ENCODE measurements at regions not wholly inside any gene's neighbourhood (a gene's known extent, or its start where the extent isn't known, plus 50 kb on each side); places are given as distances from the start of the nearest gene placed in this dataset.

DNA sequence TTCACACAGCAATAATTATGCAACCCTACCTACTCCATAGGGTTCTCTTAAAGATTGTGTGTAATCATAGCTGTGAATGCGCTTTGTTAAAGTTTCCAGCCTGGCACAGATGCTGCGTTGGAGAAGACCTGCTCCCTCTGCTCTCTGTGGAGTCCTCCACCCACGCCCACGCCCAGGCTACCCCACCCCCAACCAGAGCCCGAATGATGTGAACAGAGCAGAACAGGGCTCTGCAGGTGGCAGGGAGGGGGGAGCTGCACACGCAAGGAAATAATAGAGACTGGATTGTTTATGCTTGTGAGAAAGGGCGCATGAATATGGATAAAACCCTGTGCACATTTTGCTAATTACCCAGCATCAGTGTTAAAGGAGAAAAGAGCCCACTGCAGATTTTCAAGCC lies 447.5 kb downstream of the BCL11A start:
- no peak for DNase-seq (ENCODE audit: low read depth in 2 of 2, low spot score in 1 of 2)

DNA sequence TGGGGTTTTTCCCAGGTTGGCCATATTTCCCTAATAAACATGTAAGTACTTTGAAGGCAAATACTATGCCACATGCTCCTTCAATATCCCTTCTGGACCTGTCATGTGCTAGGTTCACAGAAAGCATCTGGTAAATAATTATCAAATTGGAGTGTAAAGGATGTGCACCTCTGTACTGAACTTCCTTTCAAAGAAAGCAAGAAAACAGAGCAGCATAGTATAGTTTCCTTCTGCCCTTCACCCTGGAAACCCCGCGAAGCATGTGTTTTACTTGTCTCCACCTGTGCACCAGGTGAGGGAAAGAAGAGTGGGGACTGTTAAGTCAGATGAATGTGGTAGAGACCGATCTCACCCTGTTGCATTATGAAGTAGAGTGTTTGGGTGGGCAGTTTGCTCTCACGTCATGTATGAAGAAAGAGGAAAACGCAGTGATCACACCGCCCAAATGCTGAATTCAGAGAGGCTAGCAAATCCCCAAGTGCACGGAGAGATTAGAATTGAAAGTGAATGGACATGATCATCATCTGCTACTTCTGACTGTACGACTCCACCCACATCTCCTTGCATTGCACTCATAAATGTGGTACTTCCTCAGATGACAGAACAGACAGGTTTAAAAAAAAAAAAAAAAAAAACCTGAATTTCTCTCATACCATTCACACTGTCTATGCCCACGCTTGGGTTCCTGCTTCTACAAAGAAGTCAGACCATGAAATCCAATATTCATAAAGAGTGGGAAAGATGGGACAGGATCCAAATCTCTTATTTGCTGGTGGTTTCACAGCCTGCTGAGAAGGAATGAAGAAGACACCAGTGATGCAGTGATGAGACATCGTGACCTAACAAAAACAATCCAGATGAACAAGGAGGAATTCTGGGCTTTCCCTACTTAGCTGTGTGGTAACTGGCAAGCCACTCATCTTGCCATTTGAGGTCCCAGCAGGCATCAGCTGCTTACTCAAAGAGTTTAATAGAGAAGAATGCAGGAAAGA lies 448.6 kb downstream of the BCL11A start:
- no peak for DNase-seq (ENCODE audit: low read depth in 2 of 2, low spot score in 1 of 2)

DNA sequence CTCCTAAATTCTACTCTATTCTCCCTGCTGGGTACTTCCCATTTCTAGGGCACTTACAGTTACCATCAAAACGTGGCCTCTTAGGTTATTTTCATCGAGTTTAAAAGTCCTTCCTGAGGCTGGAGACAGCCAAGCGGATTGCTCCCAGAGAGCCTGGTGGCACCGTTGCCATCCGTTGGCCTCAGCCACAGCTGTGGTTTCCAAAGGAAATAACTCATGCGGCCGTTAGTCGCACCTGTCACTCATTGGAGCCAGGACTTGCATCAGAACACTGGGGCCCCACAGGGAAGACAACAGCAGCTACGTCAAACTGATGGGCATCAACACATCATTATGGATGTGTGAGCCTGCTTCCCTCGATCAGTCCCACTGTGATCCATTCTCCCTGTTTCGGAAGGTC lies 453.4 kb downstream of the BCL11A start:
- DNase-seq (ENCODE audit: low read depth in 2 of 2, low spot score in 1 of 2), result no peak

DNA sequence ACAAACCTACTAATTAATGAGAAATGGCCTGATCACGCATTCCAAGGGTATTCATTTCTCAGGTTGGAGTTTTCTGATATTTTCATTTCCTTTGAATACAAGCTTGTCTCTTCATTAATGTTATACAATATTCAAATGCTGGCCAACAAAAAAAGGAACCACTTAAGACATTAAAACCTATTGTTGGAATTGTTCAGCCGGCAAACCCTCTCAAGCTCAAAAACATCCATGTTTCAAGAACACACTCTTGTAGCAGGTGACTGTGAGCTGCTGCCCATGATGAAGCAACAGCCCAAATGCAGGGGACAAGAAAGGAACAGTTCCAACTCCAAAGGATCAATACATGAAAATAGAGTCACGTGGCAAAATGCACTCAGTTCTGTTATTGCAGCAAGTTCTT lies 454.5 kb downstream of the BCL11A start:
- no peak for DNase-seq (ENCODE audit: low read depth in 2 of 2, low spot score in 1 of 2)

DNA sequence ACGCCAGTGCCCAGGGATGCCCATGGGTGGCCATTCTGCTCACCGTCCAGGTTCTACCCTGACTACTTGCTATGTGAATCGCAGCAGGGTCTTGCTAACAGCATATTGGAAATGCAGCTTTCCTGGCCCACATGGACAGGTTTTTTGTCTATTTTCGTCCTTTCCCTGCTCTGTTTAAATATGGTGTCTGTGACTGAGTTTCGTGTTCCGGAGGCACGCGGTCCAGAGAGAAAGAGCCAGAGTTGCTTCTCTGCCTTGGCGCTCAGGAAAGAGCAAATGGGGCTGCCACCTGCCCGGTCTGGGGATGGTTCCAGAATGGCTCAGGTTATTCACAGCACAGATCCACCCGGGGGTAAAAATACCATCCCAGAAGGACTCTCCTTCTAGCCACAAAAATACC lies 456.2 kb downstream of the BCL11A start:
- DNase-seq (ENCODE audit: low read depth in 2 of 2, low spot score in 1 of 2), result no peak

DNA sequence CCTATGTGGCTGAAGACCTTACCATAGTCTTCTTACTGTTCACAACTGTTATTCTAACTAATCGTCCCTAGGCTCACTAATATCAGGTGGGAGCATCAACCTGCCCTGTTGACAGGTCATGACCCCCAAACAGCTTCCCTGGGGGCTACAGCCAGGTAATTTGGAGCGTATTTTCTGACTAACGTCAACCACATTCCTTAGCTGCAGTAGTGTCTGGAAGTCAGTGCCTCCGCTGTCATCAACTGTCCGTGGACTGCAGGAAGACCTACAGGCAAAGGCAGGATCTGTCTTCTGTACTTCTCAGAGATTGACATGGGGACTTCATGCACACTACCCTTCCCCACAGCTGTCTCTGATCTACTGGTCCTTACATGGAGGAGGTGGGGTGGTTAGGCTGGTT lies 456.9 kb downstream of the BCL11A start:
- DNase-seq (ENCODE audit: low read depth in 2 of 2, low spot score in 1 of 2), result no peak

DNA sequence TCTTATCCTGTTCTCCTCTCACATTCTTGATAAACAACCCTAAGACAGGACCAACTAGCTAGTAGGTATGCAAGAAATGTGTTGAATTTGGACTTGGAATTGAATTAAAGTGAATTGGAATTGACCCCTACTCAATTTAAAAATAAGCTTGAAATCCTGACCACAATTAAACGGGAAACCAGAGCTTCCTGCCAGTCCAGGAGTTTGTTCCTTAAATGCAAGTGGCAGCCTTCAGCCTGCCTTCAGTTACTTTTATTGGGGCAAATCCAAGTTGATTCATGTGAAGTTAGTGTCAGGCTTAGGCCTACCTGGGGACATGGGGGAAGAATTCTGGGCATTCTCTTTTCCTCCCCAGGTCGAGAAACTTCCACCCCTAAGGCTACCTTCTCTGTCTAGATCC lies 457.6 kb downstream of the BCL11A start:
- no peak for DNase-seq (ENCODE audit: low read depth in 2 of 2, low spot score in 1 of 2)

DNA sequence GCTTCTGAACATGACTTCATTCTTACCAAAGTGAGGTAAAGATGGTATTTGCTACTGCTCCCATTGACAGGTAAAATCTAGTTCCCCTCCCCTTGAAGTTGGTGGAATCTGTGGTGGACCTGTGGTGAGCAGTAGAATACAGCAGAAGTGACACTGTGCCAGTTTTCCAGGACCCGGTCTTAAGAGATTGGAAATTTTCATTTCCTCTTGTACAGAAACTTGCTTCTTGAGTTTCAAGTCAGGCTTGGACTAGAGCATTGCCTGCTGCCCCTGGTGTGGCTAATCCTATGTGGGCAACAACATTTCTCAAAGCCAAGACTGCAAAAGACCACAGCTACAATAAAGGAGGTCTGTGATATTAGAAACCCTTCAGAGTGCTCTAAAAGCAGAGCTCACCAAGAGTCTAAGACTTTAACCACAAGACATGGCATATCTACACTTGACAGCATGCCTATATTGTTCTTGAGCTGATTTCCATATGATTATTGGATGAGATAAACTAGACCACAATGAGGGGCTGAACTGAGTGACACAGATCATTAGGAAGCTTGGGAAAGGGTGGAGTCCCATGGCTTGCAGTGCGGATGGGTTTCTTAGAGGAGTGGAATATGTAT lies 458.1 kb downstream of the BCL11A start:
- DNase-seq (ENCODE audit: low read depth in 2 of 2, low spot score in 1 of 2), result no peak

DNA sequence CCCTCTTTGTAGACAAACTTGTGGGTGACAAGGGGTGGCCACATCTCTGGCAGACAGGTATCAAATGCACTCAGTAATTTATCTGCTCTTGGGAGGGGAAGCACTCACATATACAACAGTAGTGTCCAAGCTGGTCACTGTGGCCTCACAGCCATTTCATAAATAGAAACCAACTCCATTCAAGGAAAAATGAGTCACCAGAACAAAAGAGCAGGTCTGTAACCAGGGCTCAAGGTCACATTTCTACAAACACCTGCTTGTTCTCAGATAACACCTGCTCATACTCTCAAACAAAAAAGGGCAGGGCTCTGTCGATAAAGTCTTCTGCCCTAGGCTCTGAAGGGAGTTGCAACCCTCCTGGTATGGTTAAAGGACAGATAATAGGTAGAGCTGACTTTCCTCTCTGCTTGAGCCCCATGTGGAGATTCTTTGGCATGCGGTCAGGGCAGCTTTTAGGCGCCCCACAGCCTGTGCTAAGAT lies 459.0 kb downstream of the BCL11A start:
- no peak for DNase-seq (ENCODE audit: low read depth in 2 of 2, low spot score in 1 of 2)

DNA sequence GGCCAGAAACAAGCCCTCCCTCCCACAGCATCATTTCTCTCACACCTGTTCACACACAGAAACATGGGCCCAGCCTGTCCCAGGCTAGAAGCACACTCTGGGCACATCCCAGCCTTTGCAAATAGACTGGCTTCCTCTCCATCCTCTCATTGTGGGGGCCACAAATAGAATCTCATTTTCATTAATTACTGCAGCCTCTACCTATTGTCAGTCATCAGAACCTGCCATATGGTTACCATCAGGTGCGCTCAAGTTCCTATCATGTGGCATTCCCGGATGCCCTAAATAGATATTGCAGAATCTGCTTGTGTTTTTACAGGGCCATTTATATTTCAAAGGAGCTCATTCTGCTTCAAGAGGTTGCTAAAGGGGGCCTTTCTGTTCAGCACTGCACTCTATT lies 460.7 kb downstream of the BCL11A start:
- DNase-seq (ENCODE audit: low read depth in 2 of 2, low spot score in 1 of 2), result no peak

DNA sequence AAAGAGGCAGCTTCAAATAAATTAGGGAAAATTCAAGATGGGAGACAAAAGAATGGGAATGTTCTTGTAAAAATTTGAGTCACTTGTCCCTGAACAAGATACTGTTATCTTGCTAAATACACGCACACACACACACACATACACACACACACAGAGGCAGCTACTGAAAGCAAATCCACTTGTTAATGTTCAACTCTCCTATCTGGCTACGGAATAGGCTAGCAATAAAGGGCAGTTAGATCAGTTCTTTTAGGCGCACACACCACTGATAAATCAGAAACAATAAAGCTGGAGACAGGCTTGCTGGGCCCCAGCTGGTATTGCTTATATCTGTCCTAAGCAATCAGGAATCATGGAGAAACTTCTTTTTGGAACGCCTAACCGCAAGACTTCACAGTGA lies 461.6 kb downstream of the BCL11A start:
- DNase-seq (ENCODE audit: low read depth in 2 of 2, low spot score in 1 of 2), result no peak

DNA sequence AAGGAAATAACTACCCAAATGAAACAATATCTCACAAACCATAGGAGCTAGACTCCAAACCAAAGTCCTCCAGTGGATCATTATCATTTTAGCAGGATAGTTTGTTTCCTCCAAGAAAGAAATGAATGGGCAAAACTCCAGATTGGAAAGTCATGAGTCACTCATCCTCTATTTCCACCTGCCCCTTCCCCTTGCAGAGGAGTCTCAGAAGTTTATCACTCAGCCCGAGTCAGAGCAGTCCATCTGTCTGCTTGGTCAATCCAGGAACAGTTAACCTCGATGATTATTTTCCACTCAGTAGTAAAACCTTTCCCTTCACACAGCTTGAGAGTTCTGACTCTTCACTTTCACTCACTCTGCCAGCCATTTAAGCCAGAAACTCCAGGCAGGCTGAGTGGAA lies 462.2 kb downstream of the BCL11A start:
- no peak for DNase-seq (ENCODE audit: low read depth in 2 of 2, low spot score in 1 of 2)

DNA sequence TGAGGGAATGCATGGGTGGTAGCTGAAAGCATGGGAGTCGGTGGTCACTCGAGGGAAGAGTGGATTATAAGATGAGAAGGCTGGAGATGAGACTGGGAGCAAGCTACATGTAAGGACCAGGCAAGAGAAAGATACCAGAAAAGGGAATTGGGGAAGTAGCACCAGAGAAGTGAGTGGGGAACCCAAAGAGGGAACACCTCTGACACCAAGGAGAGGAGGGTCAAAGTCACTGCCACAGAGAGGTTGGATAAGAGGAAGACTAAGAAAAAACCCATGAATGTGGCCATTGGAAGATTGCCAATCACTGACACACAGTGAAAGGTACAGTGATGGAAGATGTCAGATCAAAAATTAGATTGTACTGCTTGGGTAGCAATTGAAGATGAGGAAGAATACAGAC lies 473.9 kb downstream of the BCL11A start:
- no peak for DNase-seq (ENCODE audit: low read depth in 2 of 2, low spot score in 1 of 2)

DNA sequence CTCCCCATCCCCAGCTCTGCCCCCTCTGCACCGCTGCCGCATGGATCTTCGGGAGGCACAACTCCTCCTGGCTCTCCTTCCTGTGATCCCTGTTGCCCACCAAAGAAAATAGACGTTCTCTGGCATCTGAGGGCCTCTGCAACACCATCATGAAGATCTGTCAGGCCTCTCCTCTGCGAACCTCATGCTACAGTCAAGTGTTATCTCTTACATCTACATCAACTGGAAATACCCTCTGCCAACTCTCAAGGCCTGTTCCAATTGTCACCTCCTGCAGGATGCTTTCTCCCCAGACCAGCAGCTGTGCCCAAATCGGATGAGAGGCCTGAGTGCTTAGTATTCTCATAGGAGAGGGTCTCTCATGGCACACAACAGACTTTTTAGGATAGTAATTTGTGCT lies 478.4 kb downstream of the BCL11A start:
- no peak for DNase-seq (ENCODE audit: low read depth in 2 of 2, low spot score in 1 of 2)

DNA sequence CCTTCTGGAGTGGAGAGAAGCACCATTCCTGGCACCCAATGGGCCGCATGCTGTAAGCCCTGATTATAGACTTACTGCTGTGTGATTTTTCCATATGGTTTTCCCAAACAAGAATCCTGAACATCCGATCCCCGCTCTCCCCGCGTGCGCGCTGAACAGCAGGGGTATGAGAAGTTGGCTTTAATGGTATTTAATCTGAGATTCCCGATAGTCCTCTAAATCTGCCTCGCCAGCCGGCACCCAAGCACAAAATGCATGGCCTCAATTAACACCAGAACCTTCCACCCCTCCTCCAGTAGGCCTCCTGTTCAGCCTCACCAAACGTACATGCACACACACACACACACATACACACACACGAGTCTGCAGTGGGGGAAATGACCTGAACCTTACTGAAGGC lies 480.3 kb downstream of the BCL11A start:
- no peak for DNase-seq (ENCODE audit: low read depth in 2 of 2, low spot score in 1 of 2)

DNA sequence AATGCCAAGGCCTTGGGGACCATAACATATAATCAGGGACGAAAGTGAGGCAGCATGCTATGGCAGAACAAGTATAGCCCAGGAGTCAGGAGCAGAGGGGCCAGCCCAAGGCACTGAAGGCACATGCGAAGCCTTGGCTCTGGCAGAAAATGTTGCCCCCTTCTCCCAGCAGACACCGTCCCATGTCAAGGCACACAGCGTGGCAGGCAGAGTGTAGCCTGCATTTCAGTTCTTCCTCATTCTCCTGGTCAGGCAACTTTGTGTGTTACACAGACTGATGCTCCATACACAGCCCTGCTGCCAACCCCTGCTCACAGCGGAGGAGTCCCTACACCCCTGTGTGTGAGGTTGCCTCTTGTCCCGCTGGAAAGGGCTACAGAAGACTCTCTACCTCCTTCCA lies 480.8 kb downstream of the BCL11A start:
- DNase-seq (ENCODE audit: low read depth in 2 of 2, low spot score in 1 of 2), result no peak

DNA sequence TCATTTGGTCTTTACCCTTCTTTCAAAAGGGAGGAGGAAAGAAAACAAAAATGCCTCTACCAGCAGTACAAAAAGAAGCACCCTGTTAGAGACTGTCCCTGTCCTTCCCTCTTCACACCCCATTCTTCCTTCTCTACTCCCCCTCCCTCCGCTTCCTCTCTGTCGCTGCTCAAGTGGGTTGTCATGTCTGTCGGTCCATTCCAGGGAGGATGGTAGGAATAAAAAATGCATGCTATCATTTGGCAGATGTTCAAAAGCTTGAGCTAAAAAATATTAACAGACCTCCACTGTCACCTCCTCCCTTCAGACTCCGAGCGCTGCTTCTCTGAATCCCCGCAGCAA lies 482.0 kb downstream of the BCL11A start:
- no peak for DNase-seq (ENCODE audit: low read depth in 2 of 2, low spot score in 1 of 2)

DNA sequence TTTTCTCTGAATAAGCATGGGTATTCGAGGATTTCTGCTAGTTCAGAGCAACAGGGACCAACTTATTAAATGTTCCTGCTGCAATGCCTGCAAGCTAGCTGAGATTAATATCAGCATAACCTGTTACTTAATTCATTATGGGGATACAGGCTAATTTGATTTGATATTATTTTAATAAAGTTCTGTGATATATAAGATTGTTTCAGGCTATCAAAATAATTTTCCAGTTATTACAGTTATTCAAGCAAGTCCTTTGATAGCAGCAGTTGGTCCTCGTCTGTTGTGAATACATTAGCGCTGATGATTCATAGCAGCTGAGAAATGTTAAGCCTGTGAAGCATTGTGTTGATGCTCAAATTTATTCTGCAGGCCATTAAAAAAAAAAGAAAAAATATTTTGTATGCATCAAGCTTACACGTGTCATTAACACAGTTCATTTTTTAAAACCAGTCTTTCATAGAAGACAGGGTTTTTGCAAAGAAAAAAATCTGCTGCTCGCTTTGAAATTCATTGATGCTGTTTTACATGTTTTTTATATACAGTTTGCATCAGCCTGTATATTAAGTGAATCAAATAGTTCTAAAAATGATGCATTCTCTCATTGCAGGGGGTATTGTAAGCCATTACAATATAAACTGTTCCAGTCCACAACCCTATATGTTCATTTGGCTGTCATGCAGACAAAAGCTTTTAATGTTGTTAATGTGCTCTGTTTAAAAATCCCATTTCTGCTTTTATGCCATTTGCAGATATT lies 482.5 kb downstream of the BCL11A start:
- no peak for DNase-seq (ENCODE audit: low read depth in 2 of 2, low spot score in 1 of 2)

DNA sequence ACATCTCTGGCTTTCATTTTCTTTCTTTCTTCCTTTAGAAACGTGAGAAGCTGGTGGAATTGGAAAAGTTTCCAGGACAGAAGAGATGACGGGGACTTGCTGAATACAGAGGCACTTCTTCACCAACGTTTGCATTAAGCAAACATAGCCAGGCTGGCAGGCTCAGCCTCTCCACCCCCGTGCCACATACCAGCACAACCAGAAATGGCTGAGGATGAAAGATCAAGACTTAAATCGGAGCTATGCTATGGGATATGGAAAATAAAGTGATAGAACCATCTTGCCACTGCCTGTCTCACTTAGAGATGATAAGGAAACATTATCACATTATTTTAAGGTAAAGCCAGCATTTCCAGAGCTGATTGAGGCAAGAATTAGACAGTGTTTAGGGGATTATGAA lies 483.3 kb downstream of the BCL11A start:
- no peak for DNase-seq (ENCODE audit: low read depth in 2 of 2, low spot score in 1 of 2)

DNA sequence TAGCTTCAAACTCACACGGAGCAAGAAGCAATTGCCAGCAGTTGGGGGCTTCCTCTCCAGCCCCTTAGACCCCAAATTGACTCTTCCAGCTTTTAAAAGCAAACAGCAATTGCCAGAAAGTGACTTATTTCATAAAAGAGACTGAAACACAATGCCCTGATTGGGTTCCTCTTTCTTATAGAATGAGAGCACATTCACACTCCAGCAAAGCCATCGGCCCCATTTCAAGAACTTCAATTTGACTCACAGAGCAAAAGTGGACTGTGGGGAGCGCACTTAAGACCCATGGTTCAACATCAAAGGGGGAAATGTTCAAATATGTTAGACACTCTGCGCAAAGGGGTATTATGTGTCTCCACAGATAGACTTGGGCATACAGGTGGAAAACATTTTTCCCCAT lies 484.7 kb downstream of the BCL11A start:
- no peak for DNase-seq (ENCODE audit: low read depth in 2 of 2, low spot score in 1 of 2)

DNA sequence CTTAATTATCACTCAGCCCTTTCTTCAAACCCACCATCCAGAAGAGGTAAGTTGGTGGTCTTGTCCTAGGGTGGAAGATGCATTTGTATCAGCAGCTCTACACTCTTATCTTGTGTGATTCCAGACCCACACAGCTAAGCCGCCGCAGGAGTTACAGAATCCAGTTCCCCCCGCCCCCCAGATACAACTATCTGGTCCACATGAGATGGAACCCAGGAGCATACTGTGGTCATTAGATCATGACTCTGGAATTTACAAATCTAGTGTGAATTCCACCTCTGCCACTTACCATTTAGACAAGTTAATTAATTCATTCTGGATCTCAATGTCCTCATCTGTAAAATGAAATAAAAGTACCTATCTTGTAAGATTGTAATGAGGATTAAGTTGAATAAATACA lies 486.4 kb downstream of the BCL11A start:
- DNase-seq (ENCODE audit: low read depth in 2 of 2, low spot score in 1 of 2), result no peak
